MM.1S (cell line): ENCODE measurements at regions not wholly inside any gene's neighbourhood (a gene's known extent, or its start where the extent isn't known, plus 50 kb on each side); places are given as distances from the start of the nearest gene placed in this dataset.

Experiments
- DNase-seq: peaks from one replicate; pipeline ENCODE4 v3.0.0-alpha.2; 2015
- H2AFZ ChIP-seq: fragments of 300-600 bp; sonication (generic); 2 replicates; pipeline ENCODE4 v1.6.0; 2016; ENCODE audit warnings: antibody characterized with exemption, low read length
- H3F3A ChIP-seq: fragments of 300-600 bp; sonication (generic); 2 replicates; pipeline ENCODE4 v1.6.1; 2016; ENCODE audit warnings: mild to moderate bottlenecking, antibody characterized with exemption, low read length, moderate library complexity, mixed read lengths; ENCODE audit not compliant: insufficient read depth
- H3K27ac ChIP-seq: fragments of 300-600 bp; sonication (generic); 2 replicates; pipeline ENCODE4 v1.5.1; 2016; ENCODE audit warnings: mild to moderate bottlenecking, low read length
- H3K27me3 ChIP-seq: fragments of 300-600 bp; sonication (generic); replicated peaks from 2 replicates; pipeline ENCODE4 v1.6.0; 2016; ENCODE audit warnings: low read length; ENCODE audit not compliant: insufficient read depth
- H3K36me3 ChIP-seq: fragments of 300-600 bp; sonication (generic); replicated peaks from 2 replicates; pipeline ENCODE4 v1.6.1; 2016; ENCODE audit warnings: mild to moderate bottlenecking, low read length, mixed read lengths; ENCODE audit not compliant: insufficient read depth
- H3K4me1 ChIP-seq: fragments of 300-600 bp; sonication (generic); 2 replicates; pipeline ENCODE4 v1.6.1; 2016; ENCODE audit warnings: low read length, mixed read lengths
- H3K4me2 ChIP-seq: fragments of 300-600 bp; sonication (generic); 2 replicates; pipeline ENCODE4 v1.6.0; 2016; ENCODE audit warnings: low read depth, low read length
- H3K4me3 ChIP-seq: fragments of 300-600 bp; sonication (generic); 2 replicates; pipeline ENCODE4 v1.5.1; 2016; ENCODE audit warnings: low read length, mixed read lengths
- H3K79me2 ChIP-seq: fragments of 300-600 bp; sonication (generic); 2 replicates; pipeline ENCODE4 v1.6.1; 2016; ENCODE audit warnings: mixed run types, low read length, mixed read lengths
- H3K9ac ChIP-seq: fragments of 300-600 bp; sonication (generic); 2 replicates; pipeline ENCODE4 v1.6.1; 2016; ENCODE audit warnings: low read length, mixed read lengths
- H3K9me2 ChIP-seq: fragments of 300-600 bp; sonication (generic); replicated peaks from 2 replicates; pipeline ENCODE4 v1.6.1; 2016; ENCODE audit warnings: mild to moderate bottlenecking, low read length, mixed read lengths; ENCODE audit not compliant: insufficient read depth
- H3K9me3 ChIP-seq: fragments of 300-600 bp; sonication (generic); replicated peaks from 2 replicates; pipeline ENCODE4 v1.6.1; 2016; ENCODE audit warnings: mild to moderate bottlenecking, low read length, mixed read lengths; ENCODE audit not compliant: insufficient read depth
- H4K20me1 ChIP-seq: fragments of 300-600 bp; sonication (generic); 2 replicates; pipeline ENCODE4 v1.6.1; 2016; ENCODE audit warnings: mild to moderate bottlenecking, low read length, moderate library complexity, mixed read lengths; ENCODE audit not compliant: insufficient read depth
- EZH2 ChIP-seq: fragments of 300-600 bp; sonication (generic); optimal IDR thresholded peaks from 2 replicates; pipeline ENCODE3; 2017; ENCODE audit warnings: low read depth, mild to moderate bottlenecking, antibody characterized with exemption, low read length, mixed read lengths
- EZH2phosphoT487 ChIP-seq: fragments of 300-600 bp; sonication (generic); IDR thresholded peaks from 2 replicates; pipeline ENCODE4 v1.6.1; 2018; ENCODE audit warnings: antibody characterized with exemption, low read length
- TF ChIP-seq, protein P1 (sequence below): fragments of 300-600 bp; sonication (generic); IDR thresholded peaks from 2 replicates; pipeline ENCODE4 v1.5.1; 2016; ENCODE audit warnings: antibody characterized with exemption, low read length, mixed read lengths

DNA sequence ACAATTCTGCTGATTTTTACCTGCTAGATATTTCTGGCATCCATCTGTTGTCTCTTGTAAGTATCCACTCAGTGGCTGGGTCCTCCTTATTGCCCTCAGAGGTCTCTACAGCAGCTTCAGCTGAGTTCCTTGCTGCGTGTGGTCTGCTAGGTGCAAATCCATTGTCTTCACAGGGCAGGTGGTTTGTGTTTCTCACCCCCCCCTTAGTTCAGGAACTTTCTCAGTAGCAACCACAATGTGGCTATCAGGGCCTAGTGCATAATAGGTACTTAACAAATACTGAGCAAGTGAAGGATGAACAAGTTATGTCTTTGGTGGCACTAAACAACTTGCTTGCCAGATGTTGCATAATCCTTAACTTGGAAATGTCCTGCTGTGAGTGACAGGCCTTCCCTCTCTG lies 96.7 kb upstream of the KLHL25 start:
- Histone ChIP-seq H3K27ac (no peak overlapping the region), H3F3A (no peaks in the 10 kb centered on the region), H3K36me3 (no peaks in the 10 kb centered on the region), H3K79me2 (no peaks in the 10 kb centered on the region), H3K4me3 (no peak overlapping the region), H3K9me2 (no peaks in the 10 kb centered on the region), H3K9me3 (no peaks in the 10 kb centered on the region), H3K4me2 (no peak overlapping the region), H2AFZ (no peak overlapping the region), H3K27me3 (no peaks in the 10 kb centered on the region), H4K20me1 (no peaks in the 10 kb centered on the region), H3K4me1 (no peaks in the 10 kb centered on the region), H3K9ac (no peak overlapping the region)
- TF ChIP-seq, protein P1, sequence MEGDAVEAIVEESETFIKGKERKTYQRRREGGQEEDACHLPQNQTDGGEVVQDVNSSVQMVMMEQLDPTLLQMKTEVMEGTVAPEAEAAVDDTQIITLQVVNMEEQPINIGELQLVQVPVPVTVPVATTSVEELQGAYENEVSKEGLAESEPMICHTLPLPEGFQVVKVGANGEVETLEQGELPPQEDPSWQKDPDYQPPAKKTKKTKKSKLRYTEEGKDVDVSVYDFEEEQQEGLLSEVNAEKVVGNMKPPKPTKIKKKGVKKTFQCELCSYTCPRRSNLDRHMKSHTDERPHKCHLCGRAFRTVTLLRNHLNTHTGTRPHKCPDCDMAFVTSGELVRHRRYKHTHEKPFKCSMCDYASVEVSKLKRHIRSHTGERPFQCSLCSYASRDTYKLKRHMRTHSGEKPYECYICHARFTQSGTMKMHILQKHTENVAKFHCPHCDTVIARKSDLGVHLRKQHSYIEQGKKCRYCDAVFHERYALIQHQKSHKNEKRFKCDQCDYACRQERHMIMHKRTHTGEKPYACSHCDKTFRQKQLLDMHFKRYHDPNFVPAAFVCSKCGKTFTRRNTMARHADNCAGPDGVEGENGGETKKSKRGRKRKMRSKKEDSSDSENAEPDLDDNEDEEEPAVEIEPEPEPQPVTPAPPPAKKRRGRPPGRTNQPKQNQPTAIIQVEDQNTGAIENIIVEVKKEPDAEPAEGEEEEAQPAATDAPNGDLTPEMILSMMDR, result no peak
- no peak for TF ChIP-seq EZH2phosphoT487
- TF ChIP-seq EZH2, result no peak
- DNase-seq, result peak; percentile 15

DNA sequence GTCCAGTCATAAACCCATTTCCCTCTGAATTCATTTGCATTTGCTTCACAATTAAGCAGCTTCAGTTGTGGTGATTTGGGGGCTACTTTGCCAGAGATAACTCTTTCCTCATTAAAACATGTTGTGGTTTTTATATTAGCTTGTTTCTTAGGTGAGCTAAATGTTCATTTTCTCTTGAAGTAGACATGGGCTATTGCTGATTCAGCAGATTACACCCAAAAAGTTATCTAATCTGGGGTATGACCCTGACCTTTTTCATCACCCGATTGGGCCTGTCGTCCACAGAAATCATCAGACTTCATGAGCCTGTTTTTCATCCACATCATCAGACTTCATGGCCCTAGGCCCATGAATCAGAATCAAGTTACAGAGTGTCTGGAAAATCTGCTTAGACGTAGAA lies 97.5 kb upstream of the KLHL25 start:
- Histone ChIP-seq H3K4me1 (no peaks in the 10 kb centered on the region), H3F3A (no peaks in the 10 kb centered on the region), H3K4me3 (no peak overlapping the region), H3K79me2 (no peaks in the 10 kb centered on the region), H3K4me2 (no peak overlapping the region), H2AFZ (no peak overlapping the region), H3K9me2 (no peaks in the 10 kb centered on the region), H3K9me3 (no peaks in the 10 kb centered on the region), H3K9ac (no peak overlapping the region), H3K27me3 (no peaks in the 10 kb centered on the region), H4K20me1 (no peaks in the 10 kb centered on the region), H3K36me3 (no peaks in the 10 kb centered on the region), H3K27ac (no peak overlapping the region)
- no peak for DNase-seq
- no peak for TF ChIP-seq EZH2phosphoT487
- no peak for TF ChIP-seq EZH2
- TF ChIP-seq, protein P1, result no peak

DNA sequence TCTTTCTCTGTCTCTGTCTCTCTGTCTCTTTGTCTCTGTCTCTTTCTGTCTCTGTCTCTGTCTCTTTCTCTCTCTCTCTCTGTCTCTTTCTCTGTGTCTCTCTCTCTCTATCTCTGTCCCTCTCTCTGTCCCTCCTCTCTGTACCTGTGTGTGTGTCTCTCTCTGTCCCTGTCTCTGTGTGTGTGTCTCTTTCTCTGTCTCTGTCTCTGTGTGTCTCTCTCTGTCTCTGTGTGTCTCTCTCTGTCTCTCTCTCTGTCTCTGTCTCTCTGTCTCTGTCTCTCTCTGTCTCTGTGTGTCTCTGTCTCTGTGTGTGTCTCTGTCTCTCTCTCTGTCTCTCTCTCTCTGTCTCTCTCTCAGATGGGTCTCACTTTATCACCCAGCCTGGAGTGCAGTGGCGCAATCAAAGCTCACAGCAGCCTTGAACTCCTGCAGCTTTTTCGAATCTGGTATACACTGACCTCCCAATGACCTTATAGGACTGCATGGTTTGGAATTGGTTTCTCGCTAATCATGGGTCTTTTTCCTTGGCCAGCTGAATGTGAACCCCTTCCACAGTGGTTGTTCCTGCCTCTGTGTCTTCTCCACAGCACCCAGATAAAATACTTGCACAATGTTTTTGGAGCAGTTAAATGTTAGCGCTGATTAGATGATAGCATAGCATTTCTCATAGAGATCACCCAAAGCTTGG lies 102.6 kb upstream of the KLHL25 start:
- no peak for DNase-seq
- H3K4me2 ChIP-seq, result no peak overlapping the region

More for the DNA sequence above, 102.6 kb upstream of the KLHL25 start:
- no peak overlapping the region for H3K27ac ChIP-seq
- no peak overlapping the region for H3K4me3 ChIP-seq
- TF ChIP-seq EZH2 (no peak), EZH2phosphoT487 (no peak)
- TF ChIP-seq, protein P1, result no peak
- H3K4me1 ChIP-seq, result no peaks in the 10 kb centered on the region
- no peak overlapping the region for H2AFZ ChIP-seq
- no peaks in the 10 kb centered on the region for H4K20me1 ChIP-seq
- H3K9ac ChIP-seq, result no peak overlapping the region
- no peaks in the 10 kb centered on the region for H3K9me3 ChIP-seq
- no peaks in the 10 kb centered on the region for H3K36me3 ChIP-seq
- H3K27me3 ChIP-seq, result no peaks in the 10 kb centered on the region
- no peaks in the 10 kb centered on the region for H3K79me2 ChIP-seq
- H3F3A ChIP-seq, result no peaks in the 10 kb centered on the region
- H3K9me2 ChIP-seq, result no peaks in the 10 kb centered on the region
